SK-N-SH treated with all-trans-retinoic acid at 6 μM for 48 hours (cell line): ENCODE measurements at regions not wholly inside any gene's neighbourhood (a gene's known extent, or its start where the extent isn't known, plus 50 kb on each side); places are given as distances from the start of the nearest gene placed in this dataset.

Source experiments
- ATAC-seq: fragments of 200-7000 bp; cut with Tn5 transposase; 3 replicates; pipeline ENCODE4 v1.9.1; 2020; ENCODE audit warnings: mild to moderate bottlenecking, moderate library complexity
- ARNTL ChIP-seq: fragments of 450-650 bp; formaldehyde crosslinking; IDR thresholded peaks from 2 replicates; pipeline ENCODE4 v1.5.0; 2020; ENCODE audit warnings: low read depth, mild to moderate bottlenecking, moderate library complexity, borderline replicate concordance
- BACH2 ChIP-seq: fragments of 250-450 bp; sonication (Bioruptor Pico); IDR thresholded peaks from 2 replicates; pipeline ENCODE4 v1.9.0; 2021; ENCODE audit warnings: mild to moderate bottlenecking, borderline replicate concordance
- CREB5 ChIP-seq: fragments of 250-450 bp; sonication (Bioruptor Pico); IDR thresholded peaks from 2 replicates; pipeline ENCODE4 v1.5.1; 2020; ENCODE audit warnings: low read depth, mild to moderate bottlenecking, moderate library complexity
- CSDC2 ChIP-seq: fragments of 250-450 bp; sonication (Bioruptor Pico); IDR thresholded peaks from 2 replicates; pipeline ENCODE4 v1.5.0; 2020; ENCODE audit warnings: mild to moderate bottlenecking, moderate library complexity
- CSRNP3 ChIP-seq: fragments of 250-450 bp; sonication (Bioruptor Pico); IDR thresholded peaks from 2 replicates; pipeline ENCODE4 v1.5.1; 2021; ENCODE audit warnings: mild to moderate bottlenecking, moderate library complexity
- ESRRG ChIP-seq: fragments of 250-450 bp; sonication (Bioruptor Pico); IDR thresholded peaks from 2 replicates; pipeline ENCODE4 v1.6.1; 2021; ENCODE audit warnings: mild to moderate bottlenecking
- GLIS3 ChIP-seq: fragments of 250-450 bp; sonication (Bioruptor Pico); IDR thresholded peaks from 2 replicates; pipeline ENCODE4 v1.5.0; 2020; ENCODE audit warnings: mild to moderate bottlenecking, moderate library complexity
- ISL1 ChIP-seq: fragments of 250-450 bp; sonication (Bioruptor Pico); IDR thresholded peaks from 2 replicates; pipeline ENCODE4 v2.1.2; 2022; ENCODE audit warnings: mild to moderate bottlenecking, moderate library complexity
- OSR1 ChIP-seq: fragments of 250-450 bp; sonication (Bioruptor Pico); IDR thresholded peaks from 2 replicates; pipeline ENCODE4 v1.8.0; 2022; ENCODE audit warnings: moderate library complexity, mild to moderate bottlenecking, inconsistent platforms
- POU6F1 ChIP-seq: fragments of 250-450 bp; sonication (Bioruptor Pico); IDR thresholded peaks from 2 replicates; pipeline ENCODE4 v1.8.0; 2021; ENCODE audit warnings: low read depth, mild to moderate bottlenecking, moderate library complexity, borderline replicate concordance
- PPARA ChIP-seq: fragments of 250-450 bp; sonication (Bioruptor Pico); IDR thresholded peaks from 2 replicates; pipeline ENCODE4 v1.5.0; 2020; ENCODE audit warnings: mild to moderate bottlenecking, borderline replicate concordance
- SNAI2 ChIP-seq: fragments of 250-450 bp; sonication (Bioruptor Pico); IDR thresholded peaks from 2 replicates; pipeline ENCODE4 v1.5.0; 2020; ENCODE audit warnings: mild to moderate bottlenecking, moderate library complexity
- TCF4 ChIP-seq: fragments of 250-450 bp; sonication (Bioruptor Pico); IDR thresholded peaks from 2 replicates; pipeline ENCODE4 v1.8.0; 2021; ENCODE audit warnings: mild to moderate bottlenecking, moderate library complexity, borderline replicate concordance
- TOX ChIP-seq: fragments of 250-450 bp; sonication (Bioruptor Pico); IDR thresholded peaks from 2 replicates; pipeline ENCODE4 v1.8.0; 2021; ENCODE audit warnings: mild to moderate bottlenecking, moderate library complexity, borderline replicate concordance
- TSHZ2 ChIP-seq: fragments of 250-450 bp; sonication (Bioruptor Pico); IDR thresholded peaks from 2 replicates; pipeline ENCODE4 v1.5.0; 2020; ENCODE audit warnings: mild to moderate bottlenecking, moderate library complexity
- ZC3H10 ChIP-seq: fragments of 250-450 bp; sonication (Bioruptor Pico); IDR thresholded peaks from 2 replicates; pipeline ENCODE4 v1.5.1; 2021; ENCODE audit warnings: mild to moderate bottlenecking, moderate library complexity
- ZFP3 ChIP-seq: fragments of 250-450 bp; sonication (Bioruptor Pico); IDR thresholded peaks from 2 replicates; pipeline ENCODE4 v1.5.0; 2020; ENCODE audit warnings: mild to moderate bottlenecking, moderate library complexity
- ZFP30 ChIP-seq: fragments of 450-650 bp; formaldehyde crosslinking; IDR thresholded peaks from 2 replicates; pipeline ENCODE4 v1.5.0; 2022; ENCODE audit warnings: mild to moderate bottlenecking, moderate library complexity
- ZNF565 ChIP-seq: fragments of 450-650 bp; formaldehyde crosslinking; conservative IDR thresholded peaks from 2 replicates; pipeline ENCODE4 v1.5.0; 2020; ENCODE audit warnings: low read depth, mild to moderate bottlenecking, moderate library complexity
- ZNF70 ChIP-seq: fragments of 450-650 bp; formaldehyde crosslinking; IDR thresholded peaks from 2 replicates; pipeline ENCODE4 v1.5.0; 2020; ENCODE audit warnings: mild to moderate bottlenecking, moderate library complexity
- ZNF8 ChIP-seq: fragments of 450-650 bp; formaldehyde crosslinking; IDR thresholded peaks from 2 replicates; pipeline ENCODE4 v1.5.0; 2020; ENCODE audit warnings: mild to moderate bottlenecking, moderate library complexity

GRCh38 chr2:153189091-153189888, 289.3 kb downstream of the RPRM start:
- ATAC-seq, result no peak
- TF ChIP-seq CREB5 (CRISPR knock-in tag) (no peak), POU6F1 (CRISPR knock-in tag) (no peak), BACH2 (no peak), ZFP30 (CRISPR knock-in tag) (no peak), GLIS3 (CRISPR knock-in tag) (no peak), ESRRG (no peak), ZNF8 (CRISPR knock-in tag) (no peak), TOX (CRISPR knock-in tag) (no peak), ZNF565 (no peak), ZNF70 (no peak), SNAI2 (CRISPR knock-in tag) (no peak), ARNTL (no peak), ZC3H10 (CRISPR knock-in tag) (no peak), TCF4 (CRISPR knock-in tag) (no peak), CSDC2 (CRISPR knock-in tag) (no peak), TSHZ2 (no peak)

GRCh38 chr2:153179808-153180207, 298.8 kb downstream of the RPRM start:
- no peak for ATAC-seq
- no peak for TF ChIP-seq ISL1
- TF ChIP-seq OSR1 (CRISPR knock-in tag), result no peak
- TF ChIP-seq BACH2, result no peak
- TF ChIP-seq TSHZ2, result no peak
- TF ChIP-seq ARNTL, result no peak
- no peak for TF ChIP-seq ZNF70
- TF ChIP-seq TOX (CRISPR knock-in tag), result no peak
- no peak for TF ChIP-seq ZFP30 (CRISPR knock-in tag)
- no peak for TF ChIP-seq CSRNP3 (CRISPR knock-in tag)
- no peak for TF ChIP-seq PPARA (CRISPR knock-in tag)
- TF ChIP-seq ZC3H10 (CRISPR knock-in tag), result no peak
- TF ChIP-seq ZFP3 (CRISPR knock-in tag), result no peak
- no peak for TF ChIP-seq TCF4 (CRISPR knock-in tag)
- no peak for TF ChIP-seq ESRRG
- no peak for TF ChIP-seq CSDC2 (CRISPR knock-in tag)
- TF ChIP-seq CREB5 (CRISPR knock-in tag), result no peak
